SK-N-SH (cell line): ENCODE measurements at regions not wholly inside any gene's neighbourhood (a gene's known extent, or its start where the extent isn't known, plus 50 kb on each side); places are given as distances from the start of the nearest gene placed in this dataset.

Experiments
- EP300 ChIP-seq, 2 experiments: IDR thresholded peaks; 2 replicates each; pipeline versions ENCODE4 v1.4.0 to v1.6.1; 2012; ENCODE audit warnings: borderline replicate concordance in 1 of 2, low read depth in 1 of 2, low read length in 1 of 2
- FOSL2 ChIP-seq: IDR thresholded peaks from 2 replicates; pipeline ENCODE4 v1.4.0; 2012; ENCODE audit warnings: low read depth, mild to moderate bottlenecking, moderate library complexity, borderline replicate concordance
- POLR2AphosphoS5 ChIP-seq: IDR thresholded peaks from 2 replicates; pipeline ENCODE4 v1.6.1; 2012; ENCODE audit warnings: low read depth, low read length
- TAF1 ChIP-seq: IDR thresholded peaks from 2 replicates; pipeline ENCODE4 v1.6.1; 2012; ENCODE audit warnings: low read depth, mild to moderate bottlenecking, low read length, moderate library complexity, borderline replicate concordance
- TF ChIP-seq, protein P1 (sequence below): fragments of 200-600 bp; sonication (generic); IDR thresholded peaks from 2 replicates; pipeline ENCODE4 v1.6.1; 2017; ENCODE audit warnings: antibody characterized with exemption, mild to moderate bottlenecking, moderate library complexity
- TF ChIP-seq, protein P2 (sequence below): IDR thresholded peaks from 2 replicates; pipeline ENCODE4 v1.6.1; 2012; ENCODE audit warnings: mild to moderate bottlenecking, low read depth, low read length, moderate library complexity

DNA sequence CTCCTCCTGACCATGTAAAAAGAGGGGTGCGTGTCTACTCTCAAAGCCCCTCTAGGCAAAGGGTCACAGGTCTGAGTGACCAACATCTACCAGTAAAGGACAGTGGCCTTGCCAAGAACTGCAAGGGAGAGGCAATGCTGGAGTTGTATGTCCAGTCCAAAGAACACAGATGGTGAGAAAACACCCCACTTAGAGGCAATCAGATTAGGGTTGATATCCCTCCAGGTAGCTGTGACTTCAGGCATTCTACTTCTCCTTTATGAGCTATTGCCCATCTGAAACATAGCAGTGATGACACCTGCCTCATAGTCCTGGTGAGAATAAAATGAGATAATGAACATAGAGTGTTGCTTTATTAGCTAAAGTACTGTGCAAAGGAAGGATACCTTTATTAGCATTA lies 50.8 kb upstream of the MAFB start:
- TF ChIP-seq, protein P1, sequence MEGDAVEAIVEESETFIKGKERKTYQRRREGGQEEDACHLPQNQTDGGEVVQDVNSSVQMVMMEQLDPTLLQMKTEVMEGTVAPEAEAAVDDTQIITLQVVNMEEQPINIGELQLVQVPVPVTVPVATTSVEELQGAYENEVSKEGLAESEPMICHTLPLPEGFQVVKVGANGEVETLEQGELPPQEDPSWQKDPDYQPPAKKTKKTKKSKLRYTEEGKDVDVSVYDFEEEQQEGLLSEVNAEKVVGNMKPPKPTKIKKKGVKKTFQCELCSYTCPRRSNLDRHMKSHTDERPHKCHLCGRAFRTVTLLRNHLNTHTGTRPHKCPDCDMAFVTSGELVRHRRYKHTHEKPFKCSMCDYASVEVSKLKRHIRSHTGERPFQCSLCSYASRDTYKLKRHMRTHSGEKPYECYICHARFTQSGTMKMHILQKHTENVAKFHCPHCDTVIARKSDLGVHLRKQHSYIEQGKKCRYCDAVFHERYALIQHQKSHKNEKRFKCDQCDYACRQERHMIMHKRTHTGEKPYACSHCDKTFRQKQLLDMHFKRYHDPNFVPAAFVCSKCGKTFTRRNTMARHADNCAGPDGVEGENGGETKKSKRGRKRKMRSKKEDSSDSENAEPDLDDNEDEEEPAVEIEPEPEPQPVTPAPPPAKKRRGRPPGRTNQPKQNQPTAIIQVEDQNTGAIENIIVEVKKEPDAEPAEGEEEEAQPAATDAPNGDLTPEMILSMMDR, result no peak
- no peak for TF ChIP-seq FOSL2
- TF ChIP-seq POLR2AphosphoS5, result no peak
- TF ChIP-seq EP300 (IDR thresholded peaks at IDR 0.05; ENCODE audit: borderline replicate concordance in 1 of 2, low read depth in 1 of 2, low read length in 1 of 2), result no peak
- no peak for TF ChIP-seq TAF1
- TF ChIP-seq, protein P2, sequence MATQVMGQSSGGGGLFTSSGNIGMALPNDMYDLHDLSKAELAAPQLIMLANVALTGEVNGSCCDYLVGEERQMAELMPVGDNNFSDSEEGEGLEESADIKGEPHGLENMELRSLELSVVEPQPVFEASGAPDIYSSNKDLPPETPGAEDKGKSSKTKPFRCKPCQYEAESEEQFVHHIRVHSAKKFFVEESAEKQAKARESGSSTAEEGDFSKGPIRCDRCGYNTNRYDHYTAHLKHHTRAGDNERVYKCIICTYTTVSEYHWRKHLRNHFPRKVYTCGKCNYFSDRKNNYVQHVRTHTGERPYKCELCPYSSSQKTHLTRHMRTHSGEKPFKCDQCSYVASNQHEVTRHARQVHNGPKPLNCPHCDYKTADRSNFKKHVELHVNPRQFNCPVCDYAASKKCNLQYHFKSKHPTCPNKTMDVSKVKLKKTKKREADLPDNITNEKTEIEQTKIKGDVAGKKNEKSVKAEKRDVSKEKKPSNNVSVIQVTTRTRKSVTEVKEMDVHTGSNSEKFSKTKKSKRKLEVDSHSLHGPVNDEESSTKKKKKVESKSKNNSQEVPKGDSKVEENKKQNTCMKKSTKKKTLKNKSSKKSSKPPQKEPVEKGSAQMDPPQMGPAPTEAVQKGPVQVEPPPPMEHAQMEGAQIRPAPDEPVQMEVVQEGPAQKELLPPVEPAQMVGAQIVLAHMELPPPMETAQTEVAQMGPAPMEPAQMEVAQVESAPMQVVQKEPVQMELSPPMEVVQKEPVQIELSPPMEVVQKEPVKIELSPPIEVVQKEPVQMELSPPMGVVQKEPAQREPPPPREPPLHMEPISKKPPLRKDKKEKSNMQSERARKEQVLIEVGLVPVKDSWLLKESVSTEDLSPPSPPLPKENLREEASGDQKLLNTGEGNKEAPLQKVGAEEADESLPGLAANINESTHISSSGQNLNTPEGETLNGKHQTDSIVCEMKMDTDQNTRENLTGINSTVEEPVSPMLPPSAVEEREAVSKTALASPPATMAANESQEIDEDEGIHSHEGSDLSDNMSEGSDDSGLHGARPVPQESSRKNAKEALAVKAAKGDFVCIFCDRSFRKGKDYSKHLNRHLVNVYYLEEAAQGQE, result no peak
